Thoracic aorta (tissue), 2 donors: ENCODE measurements at regions not wholly inside any gene's neighbourhood (a gene's known extent, or its start where the extent isn't known, plus 50 kb on each side); places are given as distances from the start of the nearest gene placed in this dataset.

ENCODE experiments used
- ATAC-seq: fragments of 150-250 bp; one replicate; pipeline ENCODE4 v1.8.0; 2017; ENCODE audit warnings: low read depth; ENCODE audit not compliant: insufficient number of reproducible peaks, low FRiP score
- DNase-seq: peaks from one replicate; pipeline ENCODE4 v3.0.0-alpha.2; 2020; ENCODE audit warnings: low spot score
- H3K27ac ChIP-seq, 2 donors: fragments of 200-600 bp; sonication (generic); 1 replicate in 1 of 2; 2 replicates in 1 of 2; pipeline ENCODE4 v1.5.1; 2016; ENCODE audit warnings: mild to moderate bottlenecking in 2 of 2, moderate library complexity in 2 of 2
- H3K27me3 ChIP-seq: fragments of 200-600 bp; sonication (generic); replicated peaks from 2 replicates; pipeline ENCODE4 v1.6.0; 2016; ENCODE audit warnings: mild to moderate bottlenecking; ENCODE audit not compliant: insufficient read depth
- H3K36me3 ChIP-seq: fragments of 200-600 bp; sonication (generic); one replicate; pipeline ENCODE4 v1.5.1; 2016
- H3K4me1 ChIP-seq, 2 donors: fragments of 200-600 bp; sonication (generic); 1 replicate in 1 of 2; 2 replicates in 1 of 2; pipeline versions ENCODE4 v1.5.1 to v1.6.0; 2016; ENCODE audit warnings: low read depth in 2 of 2, mild to moderate bottlenecking in 1 of 2; ENCODE audit not compliant: control insufficient read depth in 1 of 2
- H3K4me3 ChIP-seq: fragments of 200-600 bp; sonication (generic); 2 replicates; pipeline ENCODE4 v1.5.1; 2016; ENCODE audit warnings: mild to moderate bottlenecking
- H3K9me3 ChIP-seq: fragments of 200-600 bp; sonication (generic); 2 replicates; pipeline ENCODE4 v1.5.1; 2016
- CTCF ChIP-seq: fragments of 200-600 bp; sonication (generic); IDR thresholded peaks from one replicate; pipeline ENCODE4 v1.5.1; 2019; ENCODE audit warnings: antibody characterized with exemption

GRCh38 chr21:21818898-21819297 lies 820.7 kb downstream of the NCAM2 start:
- no peak overlapping the region for H3K4me3 ChIP-seq
- H3K9me3 ChIP-seq: no peaks in the 10 kb centered on the region
- no peaks in the 10 kb centered on the region for H3K4me1 ChIP-seq
- no peak for ATAC-seq
- no peak overlapping the region for H3K27ac ChIP-seq
- no peaks in the 10 kb centered on the region for H3K36me3 ChIP-seq
- no peak for DNase-seq
- no peak for TF ChIP-seq CTCF
- H3K27me3 ChIP-seq: no peaks in the 10 kb centered on the region

- Histone ChIP-seq H3K27me3 (no peaks in the 10 kb centered on the region), H3K4me3 (no peak overlapping the region), H3K27ac (no peak overlapping the region), H3K4me1 (no peaks in the 10 kb centered on the region), H3K9me3 (no peaks in the 10 kb centered on the region), H3K36me3 (no peaks in the 10 kb centered on the region)
- ATAC-seq: no peak
- no peak for TF ChIP-seq CTCF
- DNase-seq: no peak
Observed at GRCh38 chr21:21828130-21828529, 829.9 kb downstream of the NCAM2 start.

GRCh38 chr21:21831036-21831435 lies 832.8 kb downstream of the NCAM2 start:
- DNase-seq (no peak), ATAC-seq (no peak)
- Histone ChIP-seq H3K4me3 (no peak overlapping the region), H3K27ac (no peak overlapping the region), H3K9me3 (no peaks in the 10 kb centered on the region), H3K27me3 (no peaks in the 10 kb centered on the region), H3K4me1 (no peaks in the 10 kb centered on the region), H3K36me3 (no peaks in the 10 kb centered on the region)
- TF ChIP-seq CTCF: no peak

- no peak overlapping the region for H3K4me3 ChIP-seq
- H3K9me3 ChIP-seq: no peaks in the 10 kb centered on the region
- H3K27me3 ChIP-seq: no peaks in the 10 kb centered on the region
- no peaks in the 10 kb centered on the region for H3K36me3 ChIP-seq
- no peak for TF ChIP-seq CTCF
- no peak overlapping the region for H3K27ac ChIP-seq
- no peaks in the 10 kb centered on the region for H3K4me1 ChIP-seq
- no peak for ATAC-seq
- no peak for DNase-seq
Observed at GRCh38 chr21:21845901-21846300, 847.7 kb downstream of the NCAM2 start.

- ATAC-seq (no peak), DNase-seq (no peak)
- no peaks in the 10 kb centered on the region for H3K9me3 ChIP-seq
- no peaks in the 10 kb centered on the region for H3K4me1 ChIP-seq
- no peaks in the 10 kb centered on the region for H3K27me3 ChIP-seq
- TF ChIP-seq CTCF: no peak
- H3K36me3 ChIP-seq: no peaks in the 10 kb centered on the region
- H3K27ac ChIP-seq: no peak overlapping the region
- H3K4me3 ChIP-seq: no peak overlapping the region
Observed at GRCh38 chr21:21851205-21851604, 853.0 kb downstream of the NCAM2 start.
